Fibroblast of skin of right quadriceps (primary cell): ENCODE measurements at regions not wholly inside any gene's neighbourhood (a gene's known extent, or its start where the extent isn't known, plus 50 kb on each side); places are given as distances from the start of the nearest gene placed in this dataset.

Source experiments
- DNase-seq: peaks from one replicate; pipeline ENCODE4 v3.0.0-alpha.2; 2013

- DNase-seq: no peak
Measured at GRCh38 chr3:23644099-23644498, 161.7 kb upstream of the UBE2E1 start.

- no peak for DNase-seq
Measured at GRCh38 chr3:23644676-23645075, 161.1 kb upstream of the UBE2E1 start.

- no peak for DNase-seq
Measured at GRCh38 chr3:23645533-23646183, 160.1 kb upstream of the UBE2E1 start.

GRCh38 chr3:23646184-23646920, 159.4 kb upstream of the UBE2E1 start:
- DNase-seq: no peak

GRCh38 chr3:23647706-23648258, 158.0 kb upstream of the UBE2E1 start:
- DNase-seq: no peak

- DNase-seq: peak; percentile 47
Measured at GRCh38 chr3:23648326-23648995, 157.3 kb upstream of the UBE2E1 start.

- DNase-seq: no peak
Measured at GRCh38 chr3:23648996-23649395, 156.8 kb upstream of the UBE2E1 start.

- no peak for DNase-seq
Measured at GRCh38 chr3:23649448-23649847, 156.3 kb upstream of the UBE2E1 start.

- DNase-seq: peak; percentile 92
Measured at GRCh38 chr3:23650371-23651140, 155.2 kb upstream of the UBE2E1 start.

- no peak for DNase-seq
Measured at GRCh38 chr3:23653647-23654525, 151.9 kb upstream of the UBE2E1 start.

GRCh38 chr3:23654571-23654970, 151.2 kb upstream of the UBE2E1 start:
- no peak for DNase-seq

GRCh38 chr3:23655749-23656148, 150.0 kb upstream of the UBE2E1 start:
- DNase-seq: no peak

- no peak for DNase-seq
Measured at GRCh38 chr3:23656199-23656598, 149.6 kb upstream of the UBE2E1 start.

- DNase-seq: no peak
Measured at GRCh38 chr3:23656821-23657220, 148.9 kb upstream of the UBE2E1 start.

- DNase-seq: no peak
Measured at GRCh38 chr3:23657647-23658046, 148.1 kb upstream of the UBE2E1 start.

GRCh38 chr3:23659274-23659673, 146.5 kb upstream of the UBE2E1 start:
- DNase-seq: no peak

- peak; percentile 40 for DNase-seq
Measured at GRCh38 chr3:23659840-23660430, 145.8 kb upstream of the UBE2E1 start.

GRCh38 chr3:23662079-23662617, 143.6 kb upstream of the UBE2E1 start:
- peak; percentile 77 for DNase-seq

- DNase-seq: no peak
Measured at GRCh38 chr3:23663246-23663645, 142.5 kb upstream of the UBE2E1 start.

GRCh38 chr3:23663661-23664186, 142.0 kb upstream of the UBE2E1 start:
- DNase-seq: no peak

- peak; percentile 58 for DNase-seq
Measured at GRCh38 chr3:23664459-23664858, 141.3 kb upstream of the UBE2E1 start.
